GM12873 (cell line): ENCODE measurements at regions not wholly inside any gene's neighbourhood (a gene's known extent, or its start where the extent isn't known, plus 50 kb on each side); places are given as distances from the start of the nearest gene placed in this dataset.

Experiments used
- TF ChIP-seq, protein P1 (sequence below): IDR thresholded peaks from 2 replicates; pipeline ENCODE4 v1.5.1; 2012; ENCODE audit warnings: low read depth, mild to moderate bottlenecking, moderate library complexity, low read length, control low read depth; ENCODE audit not compliant: insufficient read depth; ENCODE audit errors: missing control alignments

DNA sequence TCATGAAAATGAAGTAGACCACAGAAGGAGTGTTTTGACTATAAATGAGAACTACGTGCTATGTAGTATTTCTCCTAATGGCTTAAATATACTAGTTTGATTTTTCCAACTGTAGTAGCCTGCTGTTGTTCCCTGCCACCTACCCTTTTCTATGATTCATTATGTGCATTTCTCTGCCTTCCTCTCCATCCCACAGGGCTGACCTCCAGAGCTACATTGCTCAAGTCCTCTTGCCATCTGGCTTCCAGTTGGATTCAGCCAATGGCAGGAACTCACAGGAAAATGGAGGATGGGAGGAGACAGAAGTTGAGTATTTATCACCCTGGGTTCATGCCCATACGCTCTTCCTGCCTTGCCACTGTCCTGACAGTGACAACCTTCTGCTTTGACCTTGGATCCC, 515.3 kb downstream of the SOX5 start:
- TF ChIP-seq, protein P1, sequence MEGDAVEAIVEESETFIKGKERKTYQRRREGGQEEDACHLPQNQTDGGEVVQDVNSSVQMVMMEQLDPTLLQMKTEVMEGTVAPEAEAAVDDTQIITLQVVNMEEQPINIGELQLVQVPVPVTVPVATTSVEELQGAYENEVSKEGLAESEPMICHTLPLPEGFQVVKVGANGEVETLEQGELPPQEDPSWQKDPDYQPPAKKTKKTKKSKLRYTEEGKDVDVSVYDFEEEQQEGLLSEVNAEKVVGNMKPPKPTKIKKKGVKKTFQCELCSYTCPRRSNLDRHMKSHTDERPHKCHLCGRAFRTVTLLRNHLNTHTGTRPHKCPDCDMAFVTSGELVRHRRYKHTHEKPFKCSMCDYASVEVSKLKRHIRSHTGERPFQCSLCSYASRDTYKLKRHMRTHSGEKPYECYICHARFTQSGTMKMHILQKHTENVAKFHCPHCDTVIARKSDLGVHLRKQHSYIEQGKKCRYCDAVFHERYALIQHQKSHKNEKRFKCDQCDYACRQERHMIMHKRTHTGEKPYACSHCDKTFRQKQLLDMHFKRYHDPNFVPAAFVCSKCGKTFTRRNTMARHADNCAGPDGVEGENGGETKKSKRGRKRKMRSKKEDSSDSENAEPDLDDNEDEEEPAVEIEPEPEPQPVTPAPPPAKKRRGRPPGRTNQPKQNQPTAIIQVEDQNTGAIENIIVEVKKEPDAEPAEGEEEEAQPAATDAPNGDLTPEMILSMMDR = no peak

DNA sequence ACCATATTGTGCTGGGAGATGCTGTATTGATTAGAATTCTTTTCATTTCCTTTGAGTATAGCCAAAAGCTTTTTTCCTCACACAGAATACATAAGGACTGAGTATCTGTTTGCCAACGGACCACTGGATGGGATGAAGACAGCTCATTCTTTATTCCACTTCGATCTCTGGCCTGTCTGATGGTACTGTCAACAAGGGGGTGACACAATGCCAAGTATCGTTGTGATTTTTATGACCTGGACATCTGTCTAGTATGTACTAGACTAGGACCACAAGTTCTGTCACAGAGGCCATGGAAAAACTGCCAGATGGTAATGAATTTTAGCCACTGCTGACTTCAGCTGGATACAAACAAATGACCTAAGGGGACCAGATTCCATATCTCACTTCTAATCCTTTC, 502.7 kb downstream of the SOX5 start:
- TF ChIP-seq, protein P1 = no peak

DNA sequence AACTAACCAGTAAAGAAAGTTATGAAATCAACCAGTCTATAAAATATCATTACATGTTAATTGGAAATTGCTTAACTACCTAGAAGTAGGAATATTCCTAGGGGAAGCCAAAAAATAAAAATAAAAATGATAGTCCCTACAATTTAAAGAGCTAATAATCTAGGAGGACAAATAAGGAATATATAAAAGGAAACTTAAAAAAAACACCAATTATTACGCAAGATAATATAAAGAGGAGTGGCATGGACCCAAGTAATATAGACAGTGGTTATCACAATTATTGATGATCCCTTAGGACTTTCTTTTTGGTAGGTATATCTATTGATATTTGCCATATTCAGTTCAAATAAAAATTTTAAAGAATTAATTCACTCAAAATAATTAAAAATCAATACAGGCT, 498.7 kb downstream of the SOX5 start:
- TF ChIP-seq, protein P1 = no peak

DNA sequence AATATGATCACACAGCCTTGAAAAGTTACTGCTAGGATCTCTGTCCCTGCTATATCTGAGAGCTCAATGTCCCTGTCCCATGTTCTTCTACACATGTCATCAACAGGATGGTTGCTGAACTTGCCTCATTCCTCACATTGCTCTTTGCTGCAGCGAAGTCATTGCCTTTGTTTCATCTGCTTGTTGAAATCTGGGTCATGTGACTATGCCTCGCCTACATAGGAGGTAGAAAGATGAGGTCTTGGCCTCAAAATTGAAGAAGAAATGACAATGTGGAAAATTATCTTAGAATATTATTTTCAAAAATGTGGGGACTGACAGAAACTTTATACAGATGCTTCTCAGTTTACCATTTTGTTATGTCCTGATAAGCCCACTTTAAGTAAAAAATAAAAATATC, 494.2 kb downstream of the SOX5 start:
- TF ChIP-seq, protein P1 = no peak

DNA sequence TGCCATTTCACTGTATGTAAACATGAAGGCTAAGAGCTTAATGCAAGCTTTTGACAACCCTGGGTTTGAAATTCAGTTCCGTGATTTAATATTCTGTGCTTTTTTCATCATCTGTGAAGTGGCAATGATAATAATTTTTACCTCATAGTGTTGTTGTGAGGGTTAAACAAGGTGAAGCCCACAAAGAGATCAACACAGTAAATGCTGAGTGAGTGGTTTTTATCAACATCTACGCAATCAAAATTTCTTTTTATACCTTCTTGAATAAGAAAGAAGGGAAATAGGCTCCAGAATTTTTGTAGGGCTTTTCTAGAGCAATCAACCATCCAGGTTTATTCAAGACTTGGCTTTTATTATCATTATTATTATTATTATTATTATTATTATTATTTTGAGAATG, 490.8 kb downstream of the SOX5 start:
- TF ChIP-seq, protein P1 = no peak

DNA sequence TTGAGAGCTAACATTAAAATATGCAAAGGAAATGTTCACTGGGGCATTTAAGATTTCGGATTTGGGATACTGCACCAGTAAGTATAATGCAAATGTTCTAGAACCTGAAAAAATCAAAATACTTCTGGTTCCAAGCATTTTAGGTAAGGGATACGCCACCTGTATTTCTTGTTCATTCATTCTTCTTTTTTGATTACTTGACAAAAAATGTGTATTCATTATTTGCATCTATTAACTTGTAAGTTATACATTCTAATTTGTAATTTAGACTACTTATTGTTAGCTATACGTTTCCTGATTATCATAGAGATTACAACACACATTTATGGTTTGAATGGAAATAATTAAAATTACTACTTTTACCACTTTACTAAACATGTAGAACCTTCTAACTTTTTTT, 486.9 kb downstream of the SOX5 start:
- TF ChIP-seq, protein P1 = no peak

DNA sequence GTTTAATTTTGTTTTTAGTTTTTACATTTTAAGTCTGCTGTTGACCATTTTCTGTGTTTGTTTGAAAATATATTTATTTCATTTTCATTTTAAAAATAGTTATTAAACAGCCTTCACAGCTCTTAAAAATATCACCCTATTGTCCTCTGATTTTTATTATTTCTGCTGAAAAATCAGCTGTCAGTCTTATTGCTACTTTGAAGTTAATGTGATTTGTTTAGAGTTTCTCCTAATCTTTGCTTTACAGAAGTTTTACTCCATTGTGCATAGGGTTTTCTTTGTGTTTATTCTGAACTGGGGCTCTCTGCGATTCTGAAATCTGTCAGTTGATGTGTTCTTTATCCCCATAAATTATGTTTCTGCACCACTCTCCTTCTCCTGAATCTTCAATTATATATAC, 486.3 kb downstream of the SOX5 start:
- TF ChIP-seq, protein P1 = no peak
